Muscle of arm (tissue), 1 donor: ENCODE measurements at regions not wholly inside any gene's neighbourhood (a gene's known extent, or its start where the extent isn't known, plus 50 kb on each side); places are given as distances from the start of the nearest gene placed in this dataset.

Experiments
- DNase-seq: peaks from one replicate; pipeline ENCODE4 v3.0.0-alpha.2; 2013

GRCh38 chr4:125365731-125366130, 51.0 kb downstream of the FAT4 start:
- no peak for DNase-seq

- DNase-seq = peak; percentile 60
These were observed 53.4 kb downstream of the FAT4 start for GRCh38 chr4:125368146-125368545.

GRCh38 chr4:125368671-125369081, 53.9 kb downstream of the FAT4 start:
- peak; percentile 54 for DNase-seq

DNA sequence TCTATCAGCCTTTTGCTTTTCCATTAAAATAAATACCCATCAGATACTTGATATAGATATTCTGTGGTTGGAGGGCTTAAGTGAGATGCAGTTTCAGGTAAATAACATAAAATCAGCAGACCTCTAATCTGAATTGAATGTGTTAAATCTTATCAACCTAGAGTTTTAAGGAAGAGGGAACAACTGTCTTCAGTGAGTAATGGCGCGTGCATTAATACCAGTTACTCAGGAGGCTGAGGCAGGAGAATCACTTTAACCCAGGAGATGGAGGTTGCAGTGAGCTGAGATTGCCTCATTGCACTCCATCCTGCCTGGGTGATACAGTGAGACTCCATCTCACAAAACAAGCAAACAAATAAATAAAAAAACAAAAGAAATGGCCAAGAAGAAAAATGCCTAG, 54.3 kb downstream of the FAT4 start:
- no peak for DNase-seq

- no peak for DNase-seq
These were observed 55.7 kb downstream of the FAT4 start for GRCh38 chr4:125370478-125370877.

- no peak for DNase-seq
These were observed 68.2 kb downstream of the FAT4 start for GRCh38 chr4:125382995-125383394.

DNA sequence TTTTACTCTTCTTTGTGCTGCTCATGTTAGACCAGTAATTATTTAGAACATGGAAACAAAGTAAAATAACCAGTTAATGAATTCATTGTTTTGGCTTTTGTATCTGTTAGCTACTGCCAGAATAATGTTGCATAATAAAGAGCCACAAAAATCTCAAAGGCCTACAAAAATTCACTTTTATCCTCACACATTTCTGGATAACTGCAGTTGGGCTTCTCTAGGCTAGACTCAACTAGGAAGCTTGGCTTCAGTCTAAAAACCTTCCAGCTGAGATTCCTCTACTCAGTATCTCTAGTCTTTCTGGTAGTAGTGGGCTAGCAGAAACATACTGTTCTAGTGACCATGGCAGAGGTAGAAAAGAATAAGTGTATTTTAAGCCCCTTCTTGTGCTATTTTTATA, 73.0 kb downstream of the FAT4 start:
- DNase-seq = no peak

DNA sequence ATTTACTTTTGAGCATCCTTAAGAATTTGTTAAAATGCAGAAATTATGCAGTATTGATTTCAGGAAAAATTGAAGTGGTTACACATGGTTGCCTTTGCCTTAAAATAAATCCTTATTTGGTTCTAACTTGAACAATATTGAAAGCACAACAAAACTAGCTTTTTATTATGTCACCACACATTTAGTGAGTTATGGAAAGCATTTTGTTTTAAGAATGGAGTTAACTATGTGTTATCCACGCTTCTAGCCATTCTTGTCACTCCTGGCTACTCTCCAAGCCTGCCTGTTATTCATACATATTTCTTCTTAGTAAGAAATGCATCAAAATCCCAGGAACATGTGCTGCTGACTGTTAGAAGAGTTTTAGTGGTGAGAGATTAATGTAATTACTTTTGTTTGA, 73.9 kb downstream of the FAT4 start:
- DNase-seq = no peak

GRCh38 chr4:125389713-125390112, 75.0 kb downstream of the FAT4 start:
- peak; percentile 41 for DNase-seq

DNA sequence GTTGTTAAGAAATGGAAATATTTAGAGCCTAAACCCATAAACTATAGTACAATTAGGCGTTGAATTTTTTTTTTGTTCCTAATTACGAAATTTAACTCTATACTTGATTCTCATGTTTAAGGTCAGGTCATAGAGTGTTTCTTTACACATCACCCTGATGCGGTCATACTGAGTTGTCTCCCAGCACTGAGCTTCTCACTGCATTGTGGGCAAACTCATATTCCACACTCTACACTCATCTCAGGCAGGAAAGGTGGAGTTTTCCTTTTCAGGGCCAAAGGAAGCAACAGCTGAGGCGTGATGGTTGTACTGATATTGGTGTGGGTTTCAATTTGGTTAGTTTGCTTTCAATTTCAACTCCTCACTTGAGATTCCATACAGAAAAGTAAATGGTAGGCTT, 75.4 kb downstream of the FAT4 start:
- no peak for DNase-seq

- no peak for DNase-seq
These were observed 76.0 kb downstream of the FAT4 start for GRCh38 chr4:125390727-125391126.

DNA sequence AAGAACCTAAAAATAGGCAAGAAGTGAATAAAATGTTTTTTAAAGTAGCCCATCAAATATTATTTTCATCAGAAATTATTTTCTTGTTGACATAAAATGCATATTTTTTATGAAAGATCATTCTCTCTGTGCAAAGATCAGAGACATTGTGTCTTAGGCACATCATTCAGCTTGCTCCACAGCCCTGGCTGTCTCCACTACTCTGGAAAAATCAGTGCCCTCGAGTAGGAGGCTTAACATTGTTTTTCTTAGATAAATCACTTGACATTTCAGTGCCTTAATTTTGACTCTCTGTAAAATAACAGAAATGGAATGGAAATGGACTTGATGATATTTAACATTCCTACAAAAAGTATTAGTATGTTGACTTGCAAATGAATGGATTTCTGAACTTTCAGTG, 77.9 kb downstream of the FAT4 start:
- no peak for DNase-seq

- DNase-seq = no peak
These were observed 79.1 kb downstream of the FAT4 start for GRCh38 chr4:125393825-125394224.

GRCh38 chr4:125397226-125397625, 82.5 kb downstream of the FAT4 start:
- DNase-seq = no peak

GRCh38 chr4:125398263-125399002, 83.7 kb downstream of the FAT4 start:
- DNase-seq = no peak

DNA sequence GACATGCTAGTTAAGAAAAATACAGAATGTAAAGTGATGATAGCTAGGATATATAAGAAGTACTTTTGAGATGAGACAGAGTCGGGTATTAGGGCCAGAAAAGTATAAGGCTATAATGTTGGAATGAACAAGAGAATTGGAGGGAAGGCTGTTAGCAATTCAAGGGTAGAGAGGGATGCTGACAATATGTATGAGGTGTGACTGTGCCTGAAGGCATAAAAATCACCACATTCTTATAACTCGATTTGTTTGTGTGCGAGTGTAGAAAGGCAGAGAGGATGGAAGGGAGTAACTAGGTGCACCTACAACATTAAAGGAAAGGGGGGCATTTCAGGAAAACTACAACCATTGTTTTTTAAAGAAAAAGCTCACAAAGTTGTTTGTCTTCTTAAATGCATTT, 86.0 kb downstream of the FAT4 start:
- no peak for DNase-seq

- no peak for DNase-seq
These were observed 87.0 kb downstream of the FAT4 start for GRCh38 chr4:125401784-125402183.

GRCh38 chr4:125420526-125420925, 105.8 kb downstream of the FAT4 start:
- DNase-seq = no peak

DNA sequence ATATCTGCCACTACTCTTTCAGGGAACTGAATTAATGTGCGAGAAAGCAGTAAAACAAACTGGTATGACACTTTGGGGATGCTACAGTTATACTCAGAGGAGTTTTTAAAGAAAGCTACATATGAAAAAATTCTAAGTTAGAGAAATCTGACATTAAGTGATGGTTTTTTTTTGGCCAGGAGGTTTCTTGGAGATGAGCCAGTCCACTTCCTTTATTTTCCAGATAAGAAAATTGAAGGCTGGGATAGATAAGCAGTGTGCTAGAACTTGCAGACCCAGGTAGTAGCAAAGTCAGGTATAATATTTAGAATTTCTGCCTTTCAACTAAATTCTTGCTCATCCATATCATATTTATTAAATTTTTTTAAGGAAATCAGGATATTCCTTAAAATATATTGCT, 106.8 kb downstream of the FAT4 start:
- no peak for DNase-seq

DNA sequence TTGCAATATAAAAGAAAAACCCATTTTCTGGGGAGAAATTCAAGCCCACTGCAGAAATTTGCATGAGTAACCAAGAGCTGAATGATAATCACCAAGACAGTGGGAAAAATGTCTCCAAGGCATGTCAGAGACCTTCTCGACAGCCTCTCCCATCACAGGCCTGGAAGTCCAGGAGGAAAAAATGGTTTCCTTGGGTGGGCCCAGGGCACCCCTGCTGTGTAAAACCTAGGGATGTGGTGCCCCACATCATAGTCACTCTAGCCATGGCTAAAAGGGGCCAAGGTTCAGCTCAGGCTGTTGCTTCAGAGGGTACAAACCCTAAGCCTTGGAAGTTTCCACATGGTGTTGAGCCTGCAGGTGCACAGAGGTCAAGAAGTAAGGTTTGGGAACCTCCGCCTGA, 108.4 kb downstream of the FAT4 start:
- DNase-seq = no peak

DNA sequence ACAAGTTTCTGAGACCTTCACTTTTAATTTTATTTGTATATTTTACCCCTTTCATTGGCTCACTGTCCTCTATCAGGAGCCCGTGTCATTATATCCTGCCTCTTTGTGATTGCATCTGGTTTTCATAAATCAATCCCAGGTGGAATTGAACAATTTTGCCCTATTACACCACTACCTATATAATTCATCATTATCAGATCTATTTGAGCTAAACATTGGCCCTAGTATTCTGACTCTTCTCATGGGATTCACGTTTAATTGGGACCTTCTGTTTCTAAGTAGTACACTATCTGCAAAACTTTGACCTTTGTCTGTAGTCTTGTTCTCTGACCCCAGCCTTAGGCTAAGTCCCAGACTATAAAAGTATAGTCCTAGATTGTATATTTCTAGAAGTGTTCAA, 114.1 kb downstream of the FAT4 start:
- no peak for DNase-seq

GRCh38 chr4:125430086-125430485, 115.3 kb downstream of the FAT4 start:
- DNase-seq = no peak

- no peak for DNase-seq
These were observed 117.3 kb downstream of the FAT4 start for GRCh38 chr4:125432078-125432477.

GRCh38 chr4:125433453-125433852, 118.7 kb downstream of the FAT4 start:
- no peak for DNase-seq
